Kidney glomerular epithelial cell (primary cell): ENCODE measurements at regions not wholly inside any gene's neighbourhood (a gene's known extent, or its start where the extent isn't known, plus 50 kb on each side); places are given as distances from the start of the nearest gene placed in this dataset.

Experiments used
- DNase-seq: peaks from one replicate; lab custom pipeline; 2025; lab: John Stamatoyannopoulos, UW

GRCh38 chr7:106165337-106165736, 53.2 kb upstream of the SYPL1 start:
- no peak for DNase-seq

- DNase-seq = no peak
Observed at GRCh38 chr7:106163257-106163656, 51.1 kb upstream of the SYPL1 start.
